ENCODE measurements at regions not wholly inside any gene's neighbourhood (a gene's known extent, or its start where the extent isn't known, plus 50 kb on each side); places are given as distances from the start of the nearest gene placed in this dataset.

GRCh38 chr9:105859428-105860091 is 165.2 kb downstream of the TMEM38B start:
- intact Hi-C loops (cut with DNase I), result no loop called here
- no peak for DNase-seq (ENCODE audit: low spot score)

- DNase-seq (ENCODE audit: low spot score), result no peak
- intact Hi-C loops (cut with DNase I), result no loop called here
Measured at GRCh38 chr9:105860516-105860915, 166.2 kb downstream of the TMEM38B start.

- intact Hi-C loops (cut with DNase I), result no loop called here
- no peak for DNase-seq (ENCODE audit: low spot score)
Measured at GRCh38 chr9:105861972-105862371, 167.6 kb downstream of the TMEM38B start.

GRCh38 chr9:105864248-105864898 is 170.0 kb downstream of the TMEM38B start:
- DNase-seq (ENCODE audit: low spot score), result no peak
- intact Hi-C loops (cut with DNase I), result no loop called here

GRCh38 chr9:105865285-105865684 is 170.9 kb downstream of the TMEM38B start:
- DNase-seq (ENCODE audit: low spot score), result no peak
- intact Hi-C loops (cut with DNase I), result no loop called here

GRCh38 chr9:105871540-105871939 is 177.2 kb downstream of the TMEM38B start:
- no peak for DNase-seq (ENCODE audit: low spot score)

GRCh38 chr9:105873801-105874200 is 179.5 kb downstream of the TMEM38B start:
- DNase-seq (ENCODE audit: low spot score), result no peak
- intact Hi-C loops (cut with DNase I), result no loop called here

More at GRCh38 chr9:105871540-105871939, 177.2 kb downstream of the TMEM38B start:
- intact Hi-C loops (cut with DNase I), result no loop called here

- intact Hi-C loops (cut with DNase I), result no loop called here
- DNase-seq (ENCODE audit: low spot score), result no peak
Measured at GRCh38 chr9:105877721-105878120, 183.4 kb downstream of the TMEM38B start.

- no peak for DNase-seq (ENCODE audit: low spot score)
- intact Hi-C loops (cut with DNase I), result no loop called here
Measured at GRCh38 chr9:105879181-105879580, 184.8 kb downstream of the TMEM38B start.

GRCh38 chr9:105880517-105880916 is 186.2 kb downstream of the TMEM38B start:
- no peak for DNase-seq (ENCODE audit: low spot score)
- intact Hi-C loops (cut with DNase I), result no loop called here

- DNase-seq (ENCODE audit: low spot score), result no peak
- intact Hi-C loops (cut with DNase I), result no loop called here
Measured at GRCh38 chr9:105881021-105881420, 186.7 kb downstream of the TMEM38B start.

- no peak for DNase-seq (ENCODE audit: low spot score)
- intact Hi-C loops (cut with DNase I), result no loop called here
Measured at GRCh38 chr9:105881654-105882349, 187.5 kb downstream of the TMEM38B start.

GRCh38 chr9:105883847-105884246 is 189.5 kb downstream of the TMEM38B start:
- no peak for DNase-seq (ENCODE audit: low spot score)
- intact Hi-C loops (cut with DNase I), result no loop called here

GRCh38 chr9:105884416-105884815 is 190.1 kb downstream of the TMEM38B start:
- intact Hi-C loops (cut with DNase I), result no loop called here

GRCh38 chr9:105886136-105886535 is 191.8 kb downstream of the TMEM38B start:
- no peak for DNase-seq (ENCODE audit: low spot score)
- intact Hi-C loops (cut with DNase I), result no loop called here

More at GRCh38 chr9:105884416-105884815, 190.1 kb downstream of the TMEM38B start:
- DNase-seq (ENCODE audit: low spot score), result no peak

- intact Hi-C loops (cut with DNase I), result no loop called here
- no peak for DNase-seq (ENCODE audit: low spot score)
Measured at GRCh38 chr9:105887679-105888078, 193.3 kb downstream of the TMEM38B start.

GRCh38 chr9:105890046-105890822 is 195.9 kb downstream of the TMEM38B start:
- DNase-seq (ENCODE audit: low spot score), result no peak
- intact Hi-C loops (cut with DNase I), result no loop called here

- intact Hi-C loops (cut with DNase I), result no loop called here
- DNase-seq (ENCODE audit: low spot score), result no peak
Measured at GRCh38 chr9:105900123-105900522, 205.8 kb downstream of the TMEM38B start.

GRCh38 chr9:105901514-105902109 is 207.3 kb downstream of the TMEM38B start:
- DNase-seq (ENCODE audit: low spot score), result no peak
- intact Hi-C loops (cut with DNase I), result no loop called here
